WTC11 (cell line): ENCODE measurements at regions not wholly inside any gene's neighbourhood (a gene's known extent, or its start where the extent isn't known, plus 50 kb on each side); places are given as distances from the start of the nearest gene placed in this dataset.

Experiments used
- ATAC-seq: fragments of 200-7000 bp; cut with Tn5 transposase; 2 replicates; pipeline ENCODE4 v1.10.0; 2021; ENCODE audit warnings: mild to moderate bottlenecking, moderate library complexity
- CTCF ChIA-PET: fragments of 300-600 bp; sonication (Branson Sonifier 250); formaldehyde crosslinking; loops from one replicate; lab custom pipeline; 2021; ENCODE audit warnings: antibody characterized with exemption; lab: Charles Lee
- POLR2A ChIA-PET: fragments of 350-600 bp; sonication (Branson Sonifier 250); formaldehyde crosslinking; loops from one replicate; lab custom pipeline; 2021; ENCODE audit warnings: antibody characterized with exemption; lab: Charles Lee
- DNase-seq: peaks from one replicate; pipeline ENCODE4 v3.0.0; 2021; ENCODE audit warnings: low spot score
- H3K27ac Mint-ChIP-seq: 2 replicates; pipeline ENCODE4 v1.8.0; 2021; ENCODE audit warnings: mixed read lengths
- H3K27me3 Mint-ChIP-seq: 2 replicates; pipeline ENCODE4 v1.8.0; 2021; ENCODE audit warnings: low read depth, mild to moderate bottlenecking, moderate library complexity, mixed read lengths
- H3K36me3 Mint-ChIP-seq: 2 replicates; pipeline ENCODE4 v1.8.0; 2021; ENCODE audit warnings: mixed read lengths
- H3K4me1 Mint-ChIP-seq: 2 replicates; pipeline ENCODE4 v1.8.0; 2022; ENCODE audit warnings: mixed read lengths
- H3K4me3 Mint-ChIP-seq: 2 replicates; pipeline ENCODE4 v1.8.0; 2021; ENCODE audit warnings: mild to moderate bottlenecking, moderate library complexity, mixed read lengths
- H3K9me3 Mint-ChIP-seq: 2 replicates; pipeline ENCODE4 v1.8.0; 2021; ENCODE audit warnings: mixed read lengths
- ATF1 ChIP-seq: sonication (generic); formaldehyde crosslinking; IDR thresholded peaks from 2 replicates; pipeline ENCODE4 v1.8.1; 2023; ENCODE audit warnings: mild to moderate bottlenecking, moderate library complexity, missing genetic modification reagents
- CREB1 ChIP-seq: sonication (generic); formaldehyde crosslinking; IDR thresholded peaks from 2 replicates; pipeline ENCODE4 v1.8.0; 2023; ENCODE audit warnings: mild to moderate bottlenecking, missing genetic modification reagents
- CREM ChIP-seq: sonication (generic); formaldehyde crosslinking; IDR thresholded peaks from 2 replicates; pipeline ENCODE4 v1.8.1; 2022; ENCODE audit warnings: mild to moderate bottlenecking, missing genetic modification reagents, moderate library complexity
- GRHL2 ChIP-seq: fragments of 250-450 bp; sonication (Bioruptor Pico); IDR thresholded peaks from 2 replicates; pipeline ENCODE4 v1.8.0; 2022; ENCODE audit warnings: mild to moderate bottlenecking, moderate library complexity; ENCODE audit not compliant: insufficient replicate concordance, severe bottlenecking
- GTF2I ChIP-seq: fragments of 250-450 bp; sonication (Bioruptor Pico); conservative IDR thresholded peaks from 2 replicates; pipeline ENCODE4 v1.4.0; 2021; ENCODE audit warnings: mild to moderate bottlenecking
- JAZF1 ChIP-seq: fragments of 250-450 bp; sonication (Bioruptor Pico); IDR thresholded peaks from 2 replicates; pipeline ENCODE4 v1.9.0; 2021; ENCODE audit warnings: moderate library complexity, mild to moderate bottlenecking, inconsistent platforms
- JUN ChIP-seq: sonication (generic); formaldehyde crosslinking; IDR thresholded peaks from 2 replicates; pipeline ENCODE4 v1.8.0; 2023; ENCODE audit warnings: mild to moderate bottlenecking, missing genetic modification reagents
- MYBL2 ChIP-seq: sonication (generic); formaldehyde crosslinking; IDR thresholded peaks from 2 replicates; pipeline ENCODE4 v1.8.1; 2023; ENCODE audit warnings: mild to moderate bottlenecking, moderate library complexity, missing genetic modification reagents
- NFE2L1 ChIP-seq: sonication (generic); formaldehyde crosslinking; IDR thresholded peaks from 2 replicates; pipeline ENCODE4 v1.8.1; 2023; ENCODE audit warnings: missing genetic modification reagents
- NFYB ChIP-seq: sonication (generic); formaldehyde crosslinking; conservative IDR thresholded peaks from 2 replicates; pipeline ENCODE4 v1.8.0; 2022; ENCODE audit warnings: low read depth, missing genetic modification reagents
- OVOL2 ChIP-seq: fragments of 250-450 bp; sonication (Bioruptor Pico); IDR thresholded peaks from 2 replicates; pipeline ENCODE4 v1.9.0; 2021; ENCODE audit warnings: mild to moderate bottlenecking, borderline replicate concordance
- RELA ChIP-seq: sonication (generic); formaldehyde crosslinking; IDR thresholded peaks from 2 replicates; pipeline ENCODE4 v1.8.1; 2022; ENCODE audit warnings: missing genetic modification reagents, mild to moderate bottlenecking, borderline replicate concordance
- SOX15 ChIP-seq: fragments of 250-450 bp; sonication (Bioruptor Pico); IDR thresholded peaks from 2 replicates; pipeline ENCODE4 v1.9.0; 2021; ENCODE audit warnings: mild to moderate bottlenecking
- ZNF121 ChIP-seq: sonication (generic); formaldehyde crosslinking; IDR thresholded peaks from 2 replicates; pipeline ENCODE4 v1.8.0; 2023; ENCODE audit warnings: missing genetic modification reagents
- ZNF232 ChIP-seq: sonication (generic); formaldehyde crosslinking; IDR thresholded peaks from 2 replicates; pipeline ENCODE4 v1.8.0; 2022; ENCODE audit warnings: mild to moderate bottlenecking, missing genetic modification reagents
- ZNF416 ChIP-seq: fragments of 250-450 bp; sonication (Bioruptor Pico); IDR thresholded peaks from 2 replicates; pipeline ENCODE4 v1.9.0; 2021; ENCODE audit warnings: mild to moderate bottlenecking, inconsistent platforms
- TF ChIP-seq, protein P1 (sequence below): fragments of 250-450 bp; sonication (Bioruptor Pico); conservative IDR thresholded peaks from 2 replicates; pipeline ENCODE4 v1.9.0; 2021; ENCODE audit warnings: mild to moderate bottlenecking
- TF ChIP-seq, protein P2 (sequence below): sonication (generic); formaldehyde crosslinking; IDR thresholded peaks from 2 replicates; pipeline ENCODE4 v1.8.1; 2022; ENCODE audit warnings: mild to moderate bottlenecking, moderate library complexity, missing genetic modification reagents
- TF ChIP-seq, protein P3 (sequence below): sonication (generic); formaldehyde crosslinking; IDR thresholded peaks from 2 replicates; pipeline ENCODE4 v1.8.0; 2022; ENCODE audit warnings: mild to moderate bottlenecking, missing genetic modification reagents
- TF ChIP-seq, protein P4 (sequence below): sonication (generic); formaldehyde crosslinking; IDR thresholded peaks from 2 replicates; pipeline ENCODE4 v1.8.0; 2022; ENCODE audit warnings: mild to moderate bottlenecking, missing genetic modification reagents

DNA sequence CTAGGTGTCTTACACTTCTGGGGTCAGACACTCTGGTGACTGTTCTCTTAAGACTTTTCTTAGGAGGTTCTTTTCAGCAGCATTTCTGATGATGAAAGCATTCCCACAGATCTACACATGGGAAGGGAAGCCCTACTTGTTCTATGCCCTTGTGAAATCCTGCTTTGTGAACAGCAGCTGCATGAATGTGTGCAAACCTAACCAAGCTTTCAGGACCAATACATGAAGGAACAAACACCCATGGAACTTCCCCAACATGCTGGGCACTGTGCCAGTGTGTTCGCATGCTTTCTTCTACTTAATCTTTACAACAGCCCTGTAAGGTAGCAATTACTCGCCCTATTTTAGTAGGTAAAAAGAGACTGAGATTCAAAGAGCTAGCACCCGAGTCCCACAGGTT, 439.9 kb upstream of the KLF4 start:
- ATAC-seq, result no peak
- Mint-ChIP-seq H3K4me1 (0 out of 2 replicates have a peak, but pooled peaks cover 4% of the 10 kb centered on the region), H3K27me3 (no peaks in the 10 kb centered on the region; the same call in 1 of the 2 replicates), H3K27ac (no peak overlapping the region), H3K36me3 (no peaks in the 10 kb centered on the region), H3K9me3 (peaks cover 5% of the 10 kb centered on the region; the same call in 1 of the 2 replicates), H3K4me3 (no peak overlapping the region)
- POLR2A ChIA-PET, result no interaction called here
- CTCF ChIA-PET, result no interaction called here
- TF ChIP-seq, protein P1, sequence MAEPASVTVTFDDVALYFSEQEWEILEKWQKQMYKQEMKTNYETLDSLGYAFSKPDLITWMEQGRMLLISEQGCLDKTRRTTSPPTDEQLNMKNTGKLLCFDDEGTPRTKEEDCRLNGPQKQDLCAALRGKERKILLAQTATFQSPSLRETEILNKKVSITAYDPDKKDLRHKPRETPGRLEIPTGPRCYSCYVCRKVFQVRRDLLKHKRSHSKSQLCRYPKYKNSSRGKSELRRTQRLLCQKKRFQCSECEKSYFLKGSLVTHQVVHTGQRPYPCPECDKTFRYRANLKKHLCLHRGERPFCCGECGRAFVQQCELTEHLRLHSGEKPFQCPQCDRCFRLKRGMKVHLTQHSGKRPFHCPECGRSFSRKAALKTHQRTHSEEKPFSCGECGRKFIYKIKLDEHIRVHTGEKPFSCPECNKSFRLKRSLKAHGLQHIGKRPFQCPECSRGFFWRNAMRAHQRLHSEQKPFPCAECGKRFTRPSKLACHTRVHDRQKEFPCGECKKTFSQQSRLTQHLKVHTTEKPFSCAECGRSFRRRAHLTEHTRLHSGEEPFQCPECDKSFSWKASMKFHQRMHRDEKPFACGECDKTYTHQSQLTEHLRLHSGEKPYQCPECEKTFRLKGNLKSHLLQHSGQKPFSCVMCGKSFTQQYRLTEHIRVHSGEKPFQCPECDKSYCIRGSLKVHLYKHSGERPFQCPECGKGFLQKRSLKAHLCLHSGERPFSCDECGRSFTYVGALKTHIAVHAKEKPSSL (CRISPR knock-in tag), result no peak
- no peak for TF ChIP-seq ZNF121
- TF ChIP-seq, protein P2, sequence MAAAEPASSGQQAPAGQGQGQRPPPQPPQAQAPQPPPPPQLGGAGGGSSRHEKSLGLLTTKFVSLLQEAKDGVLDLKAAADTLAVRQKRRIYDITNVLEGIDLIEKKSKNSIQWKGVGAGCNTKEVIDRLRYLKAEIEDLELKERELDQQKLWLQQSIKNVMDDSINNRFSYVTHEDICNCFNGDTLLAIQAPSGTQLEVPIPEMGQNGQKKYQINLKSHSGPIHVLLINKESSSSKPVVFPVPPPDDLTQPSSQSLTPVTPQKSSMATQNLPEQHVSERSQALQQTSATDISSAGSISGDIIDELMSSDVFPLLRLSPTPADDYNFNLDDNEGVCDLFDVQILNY (CRISPR knock-in tag), result no peak
- no peak for TF ChIP-seq GRHL2 (CRISPR knock-in tag)
- no peak for TF ChIP-seq JAZF1
- TF ChIP-seq RELA (CRISPR knock-in tag), result no peak
- TF ChIP-seq CREM (CRISPR knock-in tag), result no peak
- TF ChIP-seq JUN (CRISPR knock-in tag), result no peak
- TF ChIP-seq, protein P3, sequence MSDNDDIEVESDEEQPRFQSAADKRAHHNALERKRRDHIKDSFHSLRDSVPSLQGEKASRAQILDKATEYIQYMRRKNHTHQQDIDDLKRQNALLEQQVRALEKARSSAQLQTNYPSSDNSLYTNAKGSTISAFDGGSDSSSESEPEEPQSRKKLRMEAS, result no peak
- no peak for TF ChIP-seq ATF1 (CRISPR knock-in tag)
- no peak for DNase-seq

DNA sequence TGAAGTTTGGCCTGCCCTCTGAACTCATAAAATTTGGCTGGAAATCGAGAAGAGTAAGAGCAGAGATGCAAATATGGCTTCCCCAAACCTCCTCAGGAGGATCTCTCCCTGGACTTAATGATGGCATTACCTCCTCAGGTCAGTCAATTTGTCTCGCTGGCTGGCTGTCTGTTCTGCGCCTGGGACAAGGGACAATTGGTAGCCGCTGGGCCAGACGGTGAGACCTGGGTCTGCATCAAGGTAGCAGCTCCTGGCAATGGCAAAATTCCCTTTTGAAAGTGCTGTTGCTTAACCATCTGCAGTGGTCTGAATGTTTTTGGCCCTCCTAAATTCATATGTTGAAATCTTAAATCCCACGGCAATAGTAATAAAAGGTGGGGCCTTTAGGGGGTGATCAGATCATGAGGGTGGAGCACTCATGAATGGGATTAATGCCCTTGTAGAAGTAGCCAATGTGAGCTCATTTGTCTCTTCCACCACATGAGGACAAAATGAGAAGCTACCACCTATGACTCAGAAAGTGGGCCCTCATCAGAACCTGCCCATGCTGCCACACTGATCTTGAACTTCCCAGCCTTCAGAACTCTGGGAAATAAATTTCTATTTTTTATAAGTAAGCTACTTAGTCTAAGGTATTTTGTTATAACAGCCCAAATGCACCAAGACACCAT, 439.3 kb upstream of the KLF4 start:
- Mint-ChIP-seq H3K9me3 (peaks cover 11% of the 10 kb centered on the region), H3K36me3 (no peaks in the 10 kb centered on the region), H3K4me1 (0 out of 2 replicates have a peak, but pooled peaks cover 4% of the 10 kb centered on the region), H3K27me3 (no peaks in the 10 kb centered on the region), H3K4me3 (no peak overlapping the region), H3K27ac (no peak overlapping the region)
- TF ChIP-seq, protein P1 (CRISPR knock-in tag), result no peak
- TF ChIP-seq ATF1 (CRISPR knock-in tag) (no peak), OVOL2 (no peak)
- ChIA-PET POLR2A (no interaction called here), CTCF (no interaction called here)
- DNase-seq, result no peak
- ATAC-seq, result no peak

DNA sequence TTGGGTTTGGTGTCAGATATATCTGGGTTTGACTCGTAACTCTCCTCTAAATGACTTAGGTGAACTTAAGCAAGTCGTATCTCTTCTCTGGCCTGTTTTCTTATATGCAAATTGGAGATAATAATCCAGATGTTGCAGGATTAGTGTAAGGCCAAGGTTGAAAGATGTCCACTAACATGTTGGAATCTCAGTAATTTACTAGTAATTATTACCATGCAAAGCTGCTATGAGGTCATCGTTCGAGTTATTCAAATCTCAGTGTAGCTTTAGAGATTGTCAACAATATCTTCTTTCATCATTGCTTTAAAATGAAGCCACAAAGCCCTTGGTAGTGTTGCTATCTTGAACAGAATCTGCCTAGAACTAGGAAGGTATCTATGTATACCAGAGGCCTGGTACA, 437.7 kb upstream of the KLF4 start:
- H3K9me3 Mint-ChIP-seq, result peaks cover 16% of the 10 kb centered on the region
- H3K36me3 Mint-ChIP-seq, result no peaks in the 10 kb centered on the region
- no peaks in the 10 kb centered on the region for H3K4me1 Mint-ChIP-seq
- H3K4me3 Mint-ChIP-seq, result no peak overlapping the region
- ATAC-seq (no peak), DNase-seq (no peak)
- no peaks in the 10 kb centered on the region for H3K27me3 Mint-ChIP-seq
- TF ChIP-seq ZNF416 (CRISPR knock-in tag), result no peak
- TF ChIP-seq NFYB (CRISPR knock-in tag), result no peak
- TF ChIP-seq NFE2L1 (CRISPR knock-in tag), result no peak
- TF ChIP-seq GTF2I (CRISPR knock-in tag), result no peak
- TF ChIP-seq, protein P2 (CRISPR knock-in tag), result no peak
- TF ChIP-seq, protein P4, sequence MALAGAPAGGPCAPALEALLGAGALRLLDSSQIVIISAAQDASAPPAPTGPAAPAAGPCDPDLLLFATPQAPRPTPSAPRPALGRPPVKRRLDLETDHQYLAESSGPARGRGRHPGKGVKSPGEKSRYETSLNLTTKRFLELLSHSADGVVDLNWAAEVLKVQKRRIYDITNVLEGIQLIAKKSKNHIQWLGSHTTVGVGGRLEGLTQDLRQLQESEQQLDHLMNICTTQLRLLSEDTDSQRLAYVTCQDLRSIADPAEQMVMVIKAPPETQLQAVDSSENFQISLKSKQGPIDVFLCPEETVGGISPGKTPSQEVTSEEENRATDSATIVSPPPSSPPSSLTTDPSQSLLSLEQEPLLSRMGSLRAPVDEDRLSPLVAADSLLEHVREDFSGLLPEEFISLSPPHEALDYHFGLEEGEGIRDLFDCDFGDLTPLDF (CRISPR knock-in tag), result no peak
- TF ChIP-seq GRHL2 (CRISPR knock-in tag), result no peak
- no peak for TF ChIP-seq ZNF232 (CRISPR knock-in tag)
- no peak for TF ChIP-seq CREB1 (CRISPR knock-in tag)
- no peak for TF ChIP-seq MYBL2 (CRISPR knock-in tag)
- no peak for TF ChIP-seq SOX15
- ChIA-PET POLR2A (no interaction called here), CTCF (no interaction called here)
- H3K27ac Mint-ChIP-seq, result no peak overlapping the region
